Liver (tissue), 8 donors: ENCODE measurements at regions not wholly inside any gene's neighbourhood (a gene's known extent, or its start where the extent isn't known, plus 50 kb on each side); places are given as distances from the start of the nearest gene placed in this dataset.

Source experiments
- DNase-seq: peaks from one replicate; pipeline ENCODE4 v3.0.0-alpha.2; 2017; ENCODE audit warnings: low spot score
- H3K27ac ChIP-seq, 2 donors: one replicate each; pipeline ENCODE4 v1.7.0; 2013; ENCODE audit warnings: inconsistent platforms in 2 of 2, low read length in 2 of 2, control low read depth in 1 of 2, low read depth in 1 of 2, mild to moderate bottlenecking in 1 of 2
- H3K27me3 ChIP-seq, 4 donors: one replicate each; pipeline versions ENCODE4 v1.6.1 to v1.7.0; 2013; ENCODE audit warnings: low read length in 3 of 4, inconsistent platforms in 1 of 4, mild to moderate bottlenecking in 1 of 4, moderate library complexity in 1 of 4; ENCODE audit not compliant: control insufficient read depth in 4 of 4, insufficient read depth in 4 of 4
- H3K36me3 ChIP-seq, 4 donors: one replicate each; pipeline versions ENCODE4 v1.6.1 to v1.7.0; 2013; ENCODE audit warnings: low read length in 3 of 4, mild to moderate bottlenecking in 3 of 4, low read depth in 1 of 4, moderate library complexity in 1 of 4; ENCODE audit not compliant: control insufficient read depth in 4 of 4, insufficient read depth in 3 of 4
- H3K4me1 ChIP-seq, 4 donors: one replicate each; pipeline versions ENCODE4 v1.6.1 to v1.7.0; 2013; ENCODE audit warnings: low read length in 3 of 4, mild to moderate bottlenecking in 3 of 4, moderate library complexity in 1 of 4; ENCODE audit not compliant: control insufficient read depth in 4 of 4, insufficient read depth in 4 of 4
- H3K4me3 ChIP-seq, 3 donors: one replicate each; pipeline versions ENCODE4 v1.6.1 to v1.7.0; 2013; ENCODE audit warnings: low read length in 3 of 3, control low read depth in 1 of 3, low read depth in 1 of 3, mild to moderate bottlenecking in 1 of 3
- H3K9ac ChIP-seq, 2 donors: one replicate each; pipeline ENCODE4 v1.7.0; 2013; ENCODE audit warnings: low read length in 2 of 2, mild to moderate bottlenecking in 2 of 2, moderate library complexity in 2 of 2, control low read depth in 1 of 2, low read depth in 1 of 2
- H3K9me3 ChIP-seq, 4 donors: one replicate each; pipeline versions ENCODE4 v1.6.1 to v1.7.0; 2013; ENCODE audit warnings: low read length in 3 of 4; ENCODE audit not compliant: control insufficient read depth in 4 of 4
- CTCF ChIP-seq: fragments of 150-350 bp; IDR thresholded peaks from 2 replicates; pipeline ENCODE4 v1.5.1; 2017; ENCODE audit warnings: improper control_type of control experiment, low read depth, low read length; ENCODE audit not compliant: missing input control
- EGR1 ChIP-seq, 2 donors: IDR thresholded peaks; 2 replicates each; pipeline ENCODE4 v1.6.1; 2016 to 2018; ENCODE audit warnings: antibody characterized with exemption in 2 of 2, low read depth in 2 of 2
- FOXA1 ChIP-seq: IDR thresholded peaks from 2 replicates; pipeline ENCODE4 v1.6.1; 2016; ENCODE audit warnings: antibody characterized with exemption
- GABPA ChIP-seq, 2 donors: IDR thresholded peaks in 1 of 2; conservative IDR thresholded peaks in 1 of 2; 2 replicates each; pipeline ENCODE4 v1.6.1; 2016; ENCODE audit warnings: antibody characterized with exemption in 2 of 2, mild to moderate bottlenecking in 1 of 2, moderate library complexity in 1 of 2
- HNF4A ChIP-seq, 2 donors: conservative IDR thresholded peaks; 2 replicates each; pipeline ENCODE4 v1.6.1; 2016; ENCODE audit warnings: antibody characterized with exemption in 2 of 2, mild to moderate bottlenecking in 2 of 2
- JUND ChIP-seq, 2 donors: IDR thresholded peaks; 2 replicates each; pipeline ENCODE4 v1.6.1; 2016; ENCODE audit warnings: antibody characterized with exemption in 2 of 2
- NR2F2 ChIP-seq: IDR thresholded peaks from 2 replicates; pipeline ENCODE4 v1.6.1; 2016; ENCODE audit warnings: antibody characterized with exemption
- RAD21 ChIP-seq, 2 donors: IDR thresholded peaks; 2 replicates each; pipeline ENCODE4 v1.6.1; 2016; ENCODE audit warnings: antibody characterized with exemption in 2 of 2, mild to moderate bottlenecking in 2 of 2
- REST ChIP-seq: IDR thresholded peaks from 2 replicates; pipeline ENCODE4 v1.6.1; 2016; ENCODE audit warnings: antibody characterized with exemption, mild to moderate bottlenecking
- RXRA ChIP-seq, 2 donors: IDR thresholded peaks; 2 replicates each; pipeline ENCODE4 v1.6.1; 2017 to 2018; ENCODE audit warnings: antibody characterized with exemption in 2 of 2, mild to moderate bottlenecking in 1 of 2
- SP1 ChIP-seq: IDR thresholded peaks from 2 replicates; pipeline ENCODE4 v1.6.1; 2018; ENCODE audit warnings: antibody characterized with exemption, mild to moderate bottlenecking
- TAF1 ChIP-seq: conservative IDR thresholded peaks from 2 replicates; pipeline ENCODE4 v1.6.1; 2016; ENCODE audit warnings: antibody characterized with exemption, mild to moderate bottlenecking
- YY1 ChIP-seq: IDR thresholded peaks from 2 replicates; pipeline ENCODE4 v1.6.1; 2016; ENCODE audit warnings: antibody characterized with exemption, mild to moderate bottlenecking
- ZBTB33 ChIP-seq: IDR thresholded peaks from 2 replicates; pipeline ENCODE4 v1.6.1; 2016; ENCODE audit warnings: antibody characterized with exemption
- WGBS: extraction: QIAGEN DNeasy Blood & Tissue Kit; methylation state at CpG from one replicate; pipeline ENCODE4 v1.1.7; 2013; 5-methylcytosine and 5-hydroxymethylcytosine counted together
- TF ChIP-seq, protein P1 (sequence below): IDR thresholded peaks from 2 replicates; pipeline ENCODE4 v1.6.1; 2016; ENCODE audit warnings: antibody characterized with exemption
- TF ChIP-seq, protein P2 (sequence below): IDR thresholded peaks from 2 replicates; pipeline ENCODE4 v1.6.1; 2016; ENCODE audit warnings: antibody characterized with exemption
- donor health status: healthy.
- donor health status: healthy.
- donor health status: healthy.
- donor health status: healthy.
- donor health status: healthy.

GRCh38 chr11:23278121-23278520, 417.8 kb upstream of the CCDC179 start:
- H3K36me3 ChIP-seq: no peaks in the 10 kb centered on the region
- WGBS: 87% methylated on average over 4 of the region's 4 CpGs
- TF ChIP-seq GABPA (IDR thresholded peaks at IDR 0.05 in 1 of 2, conservative IDR thresholded peaks at IDR 0.05 in 1 of 2) (no peak), FOXA1 (no peak), RXRA (IDR thresholded peaks at IDR 0.05) (no peak), JUND (IDR thresholded peaks at IDR 0.05) (no peak), TAF1 (no peak)
- TF ChIP-seq, protein P1, sequence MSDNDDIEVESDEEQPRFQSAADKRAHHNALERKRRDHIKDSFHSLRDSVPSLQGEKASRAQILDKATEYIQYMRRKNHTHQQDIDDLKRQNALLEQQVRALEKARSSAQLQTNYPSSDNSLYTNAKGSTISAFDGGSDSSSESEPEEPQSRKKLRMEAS: no peak
- H3K9me3 ChIP-seq: no peaks in the 10 kb centered on the region
- no peak overlapping the region for H3K4me3 ChIP-seq
- no peaks in the 10 kb centered on the region for H3K4me1 ChIP-seq
- no peaks in the 10 kb centered on the region for H3K27me3 ChIP-seq
- no peak overlapping the region for H3K9ac ChIP-seq
- no peak overlapping the region for H3K27ac ChIP-seq
- DNase-seq: no peak

- H3K9ac ChIP-seq: no peak overlapping the region
- H3K4me1 ChIP-seq: no peaks in the 10 kb centered on the region
- no peak overlapping the region for H3K27ac ChIP-seq
- no peak overlapping the region for H3K4me3 ChIP-seq
- 85% methylated on average over 2 of the region's 2 CpGs for WGBS
- H3K36me3 ChIP-seq: no peaks in the 10 kb centered on the region
- no peak for TF ChIP-seq HNF4A (conservative IDR thresholded peaks at IDR 0.05)
- TF ChIP-seq RAD21 (IDR thresholded peaks at IDR 0.05): no peak
- TF ChIP-seq YY1: no peak
- TF ChIP-seq, protein P2, sequence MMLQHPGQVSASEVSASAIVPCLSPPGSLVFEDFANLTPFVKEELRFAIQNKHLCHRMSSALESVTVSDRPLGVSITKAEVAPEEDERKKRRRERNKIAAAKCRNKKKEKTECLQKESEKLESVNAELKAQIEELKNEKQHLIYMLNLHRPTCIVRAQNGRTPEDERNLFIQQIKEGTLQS: no peak
- TF ChIP-seq RXRA (IDR thresholded peaks at IDR 0.05): no peak
- TF ChIP-seq FOXA1: no peak
- no peak for TF ChIP-seq TAF1
- TF ChIP-seq EGR1 (IDR thresholded peaks at IDR 0.05; ENCODE audit: low read depth in 2 of 2): no peak
- no peak for TF ChIP-seq REST
- no peak for TF ChIP-seq GABPA (IDR thresholded peaks at IDR 0.05 in 1 of 2, conservative IDR thresholded peaks at IDR 0.05 in 1 of 2)
- TF ChIP-seq CTCF: no peak
- TF ChIP-seq NR2F2: no peak
- TF ChIP-seq ZBTB33: no peak
- TF ChIP-seq JUND (IDR thresholded peaks at IDR 0.05): no peak
- no peak for TF ChIP-seq SP1
- DNase-seq: no peak
- H3K27me3 ChIP-seq: no peaks in the 10 kb centered on the region
- no peaks in the 10 kb centered on the region for H3K9me3 ChIP-seq
These were observed 419.8 kb upstream of the CCDC179 start for GRCh38 chr11:23280088-23280487.
